C4-2B (cell line): ENCODE measurements at regions not wholly inside any gene's neighbourhood (a gene's known extent, or its start where the extent isn't known, plus 50 kb on each side); places are given as distances from the start of the nearest gene placed in this dataset.

ENCODE experiments used
- ZFX ChIP-seq: fragments of 450-650 bp; IDR thresholded peaks from 2 replicates; pipeline ENCODE4 v1.6.1; 2017
- TF ChIP-seq, protein P1 (sequence below): fragments of 450-650 bp; conservative IDR thresholded peaks from 2 replicates; pipeline ENCODE4 v1.5.1; 2017; ENCODE audit warnings: mild to moderate bottlenecking

DNA sequence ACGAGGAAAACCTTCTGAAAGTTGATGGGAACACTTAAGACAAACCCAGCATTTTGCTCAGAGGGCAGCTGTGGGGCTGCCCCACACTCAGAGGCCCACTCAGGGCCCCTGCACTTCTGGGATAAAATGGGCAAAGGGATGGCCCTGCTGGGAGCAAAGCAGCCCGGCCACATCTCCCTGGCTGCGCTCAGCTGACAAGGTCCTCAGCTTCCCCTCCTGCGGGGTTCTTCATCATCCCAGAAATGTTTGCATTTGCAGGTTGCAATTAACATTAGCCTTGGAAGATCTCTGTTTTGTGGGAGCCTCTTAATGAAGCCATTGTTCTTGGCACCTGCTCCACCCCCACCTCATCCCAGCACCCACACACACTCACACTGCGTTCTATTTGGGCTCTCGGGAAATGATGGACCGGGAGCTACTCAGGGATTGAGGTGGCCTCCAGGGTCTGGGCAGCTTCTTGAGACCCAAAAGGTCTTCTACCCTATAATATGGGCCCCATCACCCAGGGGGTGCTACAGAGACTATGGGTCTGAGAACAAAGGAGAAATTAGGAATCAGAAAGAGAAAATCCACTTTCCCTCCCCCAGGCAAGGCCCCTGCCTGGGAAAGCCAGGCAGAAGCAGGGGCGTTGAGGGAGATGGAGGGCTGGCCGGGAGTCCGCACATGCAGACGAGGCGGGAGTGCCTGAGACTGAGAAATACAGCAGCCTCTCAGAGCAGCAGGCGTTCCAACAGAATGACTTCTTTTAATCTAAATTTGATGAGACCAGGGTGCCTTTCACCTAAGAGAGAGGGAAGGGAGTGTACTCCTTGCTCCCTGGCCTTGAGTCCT is 53.7 kb upstream of the RPL38 start:
- TF ChIP-seq, protein P1, sequence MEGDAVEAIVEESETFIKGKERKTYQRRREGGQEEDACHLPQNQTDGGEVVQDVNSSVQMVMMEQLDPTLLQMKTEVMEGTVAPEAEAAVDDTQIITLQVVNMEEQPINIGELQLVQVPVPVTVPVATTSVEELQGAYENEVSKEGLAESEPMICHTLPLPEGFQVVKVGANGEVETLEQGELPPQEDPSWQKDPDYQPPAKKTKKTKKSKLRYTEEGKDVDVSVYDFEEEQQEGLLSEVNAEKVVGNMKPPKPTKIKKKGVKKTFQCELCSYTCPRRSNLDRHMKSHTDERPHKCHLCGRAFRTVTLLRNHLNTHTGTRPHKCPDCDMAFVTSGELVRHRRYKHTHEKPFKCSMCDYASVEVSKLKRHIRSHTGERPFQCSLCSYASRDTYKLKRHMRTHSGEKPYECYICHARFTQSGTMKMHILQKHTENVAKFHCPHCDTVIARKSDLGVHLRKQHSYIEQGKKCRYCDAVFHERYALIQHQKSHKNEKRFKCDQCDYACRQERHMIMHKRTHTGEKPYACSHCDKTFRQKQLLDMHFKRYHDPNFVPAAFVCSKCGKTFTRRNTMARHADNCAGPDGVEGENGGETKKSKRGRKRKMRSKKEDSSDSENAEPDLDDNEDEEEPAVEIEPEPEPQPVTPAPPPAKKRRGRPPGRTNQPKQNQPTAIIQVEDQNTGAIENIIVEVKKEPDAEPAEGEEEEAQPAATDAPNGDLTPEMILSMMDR, result no peak
- TF ChIP-seq ZFX, result no peak
